ENCODE measurements at regions not wholly inside any gene's neighbourhood (a gene's known extent, or its start where the extent isn't known, plus 50 kb on each side); places are given as distances from the start of the nearest gene placed in this dataset.

DNA sequence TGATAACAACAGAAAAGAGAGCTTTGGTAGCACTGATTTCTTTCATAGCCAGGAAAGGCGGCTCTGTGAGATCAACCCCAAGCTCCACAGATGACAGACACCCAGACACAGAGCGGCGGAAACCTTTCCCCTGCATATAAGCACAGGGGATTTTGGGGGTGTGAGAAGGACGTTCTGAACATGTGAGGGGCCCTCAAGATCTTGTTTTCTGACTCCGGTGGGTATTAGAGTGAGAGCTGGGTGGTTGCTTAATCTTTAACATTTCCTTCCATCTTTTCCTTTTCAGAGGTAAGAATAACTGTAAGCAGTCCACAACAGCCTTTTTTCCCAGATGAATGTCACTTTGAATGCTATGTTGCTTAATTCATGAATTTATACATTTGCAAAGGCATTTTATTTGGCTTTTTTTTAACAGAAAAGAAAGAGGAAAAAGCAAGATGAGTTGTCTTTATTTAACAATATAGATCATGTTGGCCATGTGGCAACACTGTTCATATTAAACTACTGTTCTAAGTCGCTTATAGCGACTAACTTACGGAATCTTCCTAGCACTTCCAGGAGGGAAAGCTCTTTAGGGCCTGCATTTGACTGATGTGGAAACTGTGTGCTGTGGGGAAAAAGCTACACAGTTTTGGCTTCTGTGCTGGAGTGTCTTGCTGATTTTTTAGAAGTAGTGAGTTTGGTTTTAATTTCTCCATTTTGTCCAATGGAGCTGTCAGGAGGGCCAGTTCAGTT is 80.5 kb upstream of the NAA20 start:
- TF ChIP-seq CTCF (IDR thresholded peaks at IDR 0.05; ENCODE audit: low read length, missing control alignments), result no peak
- DNase-seq (ENCODE audit: low read depth), result no peak
- H3K4me3 ChIP-seq (replicated peaks; ENCODE audit: low read depth, low read length), result no peak overlapping the region

DNA sequence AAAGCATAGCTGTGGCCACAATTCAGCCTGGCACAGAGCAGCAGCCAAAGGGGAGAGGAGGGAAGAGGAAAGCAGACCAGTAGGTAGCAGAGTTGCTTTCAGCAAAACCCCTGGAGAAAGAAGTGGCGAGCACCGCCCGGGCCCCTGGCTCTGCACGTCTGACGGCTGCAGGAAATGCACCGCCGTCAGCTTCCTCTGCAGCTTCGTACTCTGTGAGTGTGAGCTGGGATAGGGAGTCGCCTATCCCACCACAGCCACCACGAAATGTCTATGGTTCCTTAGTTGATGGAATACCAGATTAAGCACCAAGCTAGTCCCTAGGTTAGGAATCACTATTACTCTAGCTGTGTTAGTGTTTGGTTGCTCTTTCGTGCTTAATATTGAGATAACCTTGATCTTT is 79.9 kb upstream of the NAA20 start:
- no peak overlapping the region for H3K4me3 ChIP-seq (replicated peaks; ENCODE audit: low read depth, low read length)
- no peak for DNase-seq (ENCODE audit: low read depth)
- TF ChIP-seq CTCF (IDR thresholded peaks at IDR 0.05; ENCODE audit: low read length, missing control alignments), result no peak

- no peak for TF ChIP-seq CTCF (IDR thresholded peaks at IDR 0.05; ENCODE audit: low read length, missing control alignments)
- H3K4me3 ChIP-seq (replicated peaks; ENCODE audit: low read depth, low read length), result no peak overlapping the region
- no peak for DNase-seq (ENCODE audit: low read depth)
Measured at GRCh38 chr20:19937651-19938420, 79.3 kb upstream of the NAA20 start.

DNA sequence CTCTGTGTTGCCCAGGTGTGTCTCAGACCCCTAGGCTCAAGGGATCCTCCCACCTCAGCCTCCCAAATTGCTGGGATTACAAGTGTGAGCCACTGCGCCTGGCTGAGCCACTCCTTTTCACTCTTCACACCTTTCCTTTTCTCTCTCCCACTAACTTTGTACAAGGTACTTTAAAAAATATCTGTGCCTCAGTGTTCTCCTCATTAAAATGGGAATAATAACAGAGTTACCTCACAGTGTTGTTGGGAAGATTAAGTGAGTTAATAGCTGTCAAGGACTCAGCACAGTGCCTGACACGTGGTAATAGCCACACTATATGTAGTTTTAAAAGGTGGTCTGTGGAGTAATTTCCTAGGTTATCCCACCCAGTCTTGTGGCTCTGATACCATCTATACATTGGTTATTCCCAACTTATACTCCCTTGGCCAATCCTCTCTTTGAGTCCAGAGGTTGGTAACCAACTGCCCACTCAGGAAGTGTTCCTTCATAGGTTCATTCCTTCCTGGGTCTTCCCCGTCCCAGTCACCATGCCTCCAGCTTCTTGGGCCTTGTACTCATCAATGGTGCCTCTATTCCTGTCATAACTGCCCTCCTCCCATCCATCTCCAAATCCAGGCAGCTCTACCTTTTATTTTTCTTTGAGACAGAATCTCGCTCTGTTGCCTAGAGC is 78.6 kb upstream of the NAA20 start:
- no peak for DNase-seq (ENCODE audit: low read depth)
- H3K4me3 ChIP-seq (replicated peaks; ENCODE audit: low read depth, low read length), result no peak overlapping the region
- TF ChIP-seq CTCF (IDR thresholded peaks at IDR 0.05; ENCODE audit: low read length, missing control alignments), result no peak

GRCh38 chr20:19940988-19941460 is 76.1 kb upstream of the NAA20 start:
- no peak for DNase-seq (ENCODE audit: low read depth)
- no peak overlapping the region for H3K4me3 ChIP-seq (replicated peaks; ENCODE audit: low read depth, low read length)
- no peak for TF ChIP-seq CTCF (IDR thresholded peaks at IDR 0.05; ENCODE audit: low read length, missing control alignments)

- H3K4me3 ChIP-seq (replicated peaks; ENCODE audit: low read depth, low read length), result no peak overlapping the region
- DNase-seq (ENCODE audit: low read depth), result no peak
- TF ChIP-seq CTCF (IDR thresholded peaks at IDR 0.05; ENCODE audit: low read length, missing control alignments), result no peak
Measured at GRCh38 chr20:19942611-19943010, 74.6 kb upstream of the NAA20 start.
